ENCODE measurements at regions not wholly inside any gene's neighbourhood (a gene's known extent, or its start where the extent isn't known, plus 50 kb on each side); places are given as distances from the start of the nearest gene placed in this dataset.

DNA sequence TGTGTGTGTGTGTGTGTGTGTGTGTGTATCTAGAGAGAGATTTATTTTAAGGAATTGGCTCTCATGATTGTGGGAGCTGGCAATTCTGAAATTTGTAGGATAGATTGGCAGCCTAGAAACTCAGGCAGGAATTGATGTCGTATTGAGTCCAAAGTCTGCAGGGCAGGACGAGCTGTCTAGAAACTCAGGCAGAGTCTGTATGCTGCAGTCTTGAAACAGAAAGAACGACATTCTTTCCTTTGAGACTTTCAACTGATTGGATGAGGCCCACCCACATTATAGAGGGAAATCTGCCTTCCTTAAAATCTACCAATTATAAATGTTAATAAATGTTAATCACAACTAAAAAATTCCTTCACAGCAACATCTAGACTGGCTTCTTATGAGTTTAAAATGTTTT lies 436.6 kb upstream of the FANCL start:
- DNase-seq (ENCODE audit: low read depth in 2 of 2), result no peak

DNA sequence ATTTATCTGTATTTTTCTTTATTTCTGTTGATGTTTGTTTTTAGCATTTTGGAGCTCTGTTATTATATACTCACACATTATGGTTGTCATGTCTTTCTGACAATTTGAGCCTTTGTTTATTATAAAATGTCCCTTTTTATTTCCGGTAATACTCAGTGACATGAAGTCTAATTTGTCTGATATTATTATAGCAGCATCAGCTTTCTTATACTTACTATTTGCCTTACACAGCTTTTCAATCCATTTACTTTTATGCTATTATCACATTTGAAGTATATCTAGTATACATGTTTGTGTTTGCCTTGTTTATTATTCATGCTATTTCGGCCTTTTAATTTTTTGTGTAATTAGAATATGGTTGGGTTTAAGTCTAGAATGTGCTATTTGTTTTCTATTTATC lies 430.6 kb upstream of the FANCL start:
- no peak for DNase-seq (ENCODE audit: low read depth in 2 of 2)

DNA sequence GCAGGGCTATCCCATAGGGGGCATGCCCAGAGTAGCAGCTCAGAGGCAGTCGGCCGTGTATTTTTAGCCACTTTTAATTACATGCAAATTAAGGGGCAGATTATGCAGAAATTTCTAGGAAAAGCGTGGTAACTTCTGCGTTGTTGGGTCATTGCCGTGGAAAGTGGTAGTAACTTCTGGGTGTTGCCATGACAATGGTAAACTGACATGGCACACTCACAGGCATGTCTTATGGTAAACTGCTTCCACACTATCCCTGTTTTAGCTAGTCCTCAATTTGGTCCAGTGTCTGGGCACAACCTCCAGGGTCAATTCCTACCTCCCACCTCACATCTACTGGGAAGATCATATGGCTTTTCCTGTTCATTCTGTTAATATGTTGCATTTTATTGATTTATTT lies 428.9 kb upstream of the FANCL start:
- DNase-seq (ENCODE audit: low read depth in 2 of 2), result no peak

DNA sequence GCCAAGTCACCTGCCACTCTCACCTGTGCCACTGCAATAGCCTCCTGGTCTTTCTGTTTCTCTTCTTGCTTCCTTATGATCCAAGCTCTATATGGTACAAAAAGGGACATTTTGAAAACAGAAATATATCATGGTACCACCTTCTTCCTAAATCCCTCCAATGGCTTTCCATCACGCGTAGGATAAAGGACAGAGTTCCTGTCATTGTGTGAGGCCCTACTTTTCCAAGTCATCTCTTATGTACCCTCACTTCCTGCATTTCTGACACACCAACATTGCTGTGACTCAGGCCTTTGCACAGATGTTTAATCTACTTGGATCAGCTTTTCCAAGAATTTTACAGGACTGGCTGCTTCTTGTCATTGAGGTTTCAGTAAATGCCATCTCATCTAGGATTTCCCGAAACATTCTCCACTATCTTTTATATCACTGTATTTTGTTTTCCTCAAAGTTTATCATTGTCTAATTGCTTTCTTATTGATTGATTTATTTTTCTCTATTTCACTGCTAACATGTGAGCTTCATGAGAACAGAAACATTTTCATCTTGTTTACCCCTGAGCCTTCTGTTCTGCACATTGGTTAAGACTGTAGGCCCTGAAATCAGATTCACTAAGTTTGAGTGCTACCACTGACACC lies 426.1 kb upstream of the FANCL start:
- no peak for DNase-seq (ENCODE audit: low read depth in 2 of 2)

DNA sequence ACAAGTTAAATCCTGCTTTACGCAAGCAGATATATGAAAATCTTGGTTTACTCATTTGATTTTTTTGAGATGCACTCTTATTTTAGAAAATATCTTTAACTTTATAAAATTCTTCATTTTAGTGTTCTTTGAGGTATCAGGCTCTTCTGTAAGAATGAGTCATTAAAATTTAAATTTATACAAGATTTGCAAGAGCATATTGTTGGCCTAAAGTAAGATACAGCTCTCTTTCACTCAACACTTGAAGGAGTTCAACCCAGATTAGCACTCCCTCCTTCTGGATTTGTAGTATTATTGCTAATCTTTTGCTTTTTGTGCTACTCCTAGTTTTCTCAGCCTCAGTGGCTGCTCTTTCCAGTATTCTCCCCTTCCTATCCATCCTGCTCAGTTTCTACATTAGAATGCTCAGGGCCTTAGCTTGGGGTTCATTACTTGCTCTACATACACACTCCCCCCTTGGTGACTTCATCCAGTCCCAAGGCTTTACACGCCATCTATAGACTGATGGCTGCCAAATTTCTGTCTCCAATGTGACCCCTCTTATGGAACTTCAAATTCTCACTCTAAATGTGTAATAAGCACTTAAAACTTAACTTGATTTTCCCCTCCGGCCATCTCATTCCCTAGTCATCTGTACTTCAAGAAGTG lies 425.3 kb upstream of the FANCL start:
- DNase-seq (ENCODE audit: low read depth in 2 of 2), result no peak

DNA sequence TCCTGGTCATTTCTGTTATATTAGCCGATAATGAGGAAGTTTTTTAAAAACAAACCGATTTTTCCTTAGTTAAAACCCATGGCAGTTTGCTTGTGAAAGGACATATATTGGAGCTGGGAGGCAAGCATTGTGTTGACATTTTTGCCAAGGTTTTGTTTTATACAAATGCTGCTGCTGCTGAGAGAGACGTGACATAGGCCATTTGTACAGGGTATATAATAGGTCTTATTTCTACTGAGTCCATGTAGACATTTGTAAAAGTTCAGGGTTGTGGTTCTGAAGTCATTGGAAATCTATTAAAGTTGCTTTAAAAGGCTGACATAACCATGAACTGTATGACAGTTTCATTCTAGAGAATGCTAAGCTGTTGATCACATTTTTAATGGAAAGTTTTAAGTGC lies 424.0 kb upstream of the FANCL start:
- no peak for DNase-seq (ENCODE audit: low read depth in 2 of 2)

DNA sequence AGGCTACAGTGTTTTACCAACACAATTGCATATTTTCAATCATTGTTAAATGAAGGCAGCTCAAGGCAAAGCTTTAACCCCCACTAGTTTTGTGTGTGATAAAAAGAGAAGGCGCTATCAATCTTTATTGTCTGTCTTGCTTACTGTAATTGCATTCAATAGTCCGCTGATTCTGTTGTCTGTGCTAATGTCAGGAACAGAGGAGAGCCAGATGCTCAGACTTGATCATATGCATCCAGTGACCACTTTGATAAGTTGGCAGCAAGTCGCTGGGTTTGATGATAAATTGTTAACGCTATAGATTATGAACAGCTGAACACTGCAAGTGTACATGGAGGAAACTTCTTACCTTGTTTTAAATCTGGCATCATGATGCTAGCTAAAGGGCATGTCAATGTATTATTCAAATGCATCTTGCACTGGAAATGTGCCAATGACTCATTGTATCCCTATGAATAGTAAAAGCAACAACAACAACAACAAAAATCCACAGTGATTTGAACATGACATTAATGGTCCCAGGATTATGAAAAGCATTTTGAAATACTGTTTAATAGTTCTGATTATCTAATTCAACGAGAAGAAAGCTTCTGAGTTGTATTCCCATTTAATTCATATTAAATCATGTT lies 423.5 kb upstream of the FANCL start:
- no peak for DNase-seq (ENCODE audit: low read depth in 2 of 2)

DNA sequence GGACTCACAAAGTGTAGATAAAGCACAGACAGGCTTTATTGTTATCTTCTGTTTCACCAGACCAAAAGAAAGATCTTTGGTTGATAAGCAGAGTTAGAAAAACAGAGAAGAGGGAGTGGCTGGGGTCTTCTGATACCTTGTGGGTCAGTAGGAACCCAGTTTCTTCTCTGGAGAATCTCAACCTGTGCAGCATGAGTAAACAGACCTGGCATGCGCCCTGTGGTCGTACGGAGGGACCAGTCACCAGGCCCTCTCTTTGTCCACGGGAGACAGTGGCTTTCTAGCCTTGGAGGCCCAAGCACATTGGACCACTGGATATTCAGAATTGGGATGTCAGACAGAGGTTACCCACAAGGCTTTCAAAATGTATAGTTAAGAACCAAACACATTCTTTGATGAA lies 418.9 kb upstream of the FANCL start:
- no peak for DNase-seq (ENCODE audit: low read depth in 2 of 2)

DNA sequence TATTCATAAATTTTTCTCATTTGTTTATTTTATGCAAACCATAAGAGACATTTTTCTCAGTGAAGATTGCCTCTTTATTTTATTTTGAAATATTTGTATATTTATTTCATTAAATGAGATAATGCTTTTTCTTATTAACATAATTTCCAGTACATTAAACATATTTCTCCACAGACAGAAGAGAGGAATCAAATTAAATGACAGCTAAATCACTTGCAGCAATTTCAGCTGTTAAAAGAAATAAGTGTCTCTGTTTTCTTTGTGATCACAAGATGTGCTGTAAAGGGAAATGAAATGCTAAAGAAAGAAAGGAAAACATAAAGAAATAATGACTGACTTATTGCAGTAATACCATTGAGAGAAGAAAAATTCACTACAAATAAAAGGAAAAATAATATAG lies 414.0 kb upstream of the FANCL start:
- no peak for DNase-seq (ENCODE audit: low read depth in 2 of 2)

DNA sequence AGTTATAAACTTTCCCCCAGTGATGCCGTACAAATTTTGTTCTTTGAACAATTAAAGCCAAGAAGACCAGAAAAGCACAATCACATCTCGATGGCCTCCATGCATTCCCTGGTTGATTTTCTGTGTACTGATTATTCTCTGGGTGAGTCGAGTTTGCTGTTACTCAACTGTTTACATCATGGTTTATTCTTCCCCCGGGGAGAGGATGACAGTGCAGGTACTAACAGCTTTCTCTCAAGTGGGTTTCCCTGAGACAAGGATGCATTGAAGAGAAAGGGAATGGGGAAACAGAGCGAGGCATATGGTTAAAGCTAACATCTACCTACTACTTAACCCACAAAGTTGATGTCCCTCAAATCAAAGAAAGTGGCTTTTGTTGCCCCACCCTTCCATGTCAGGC lies 410.8 kb upstream of the FANCL start:
- DNase-seq (ENCODE audit: low read depth in 2 of 2), result no peak

DNA sequence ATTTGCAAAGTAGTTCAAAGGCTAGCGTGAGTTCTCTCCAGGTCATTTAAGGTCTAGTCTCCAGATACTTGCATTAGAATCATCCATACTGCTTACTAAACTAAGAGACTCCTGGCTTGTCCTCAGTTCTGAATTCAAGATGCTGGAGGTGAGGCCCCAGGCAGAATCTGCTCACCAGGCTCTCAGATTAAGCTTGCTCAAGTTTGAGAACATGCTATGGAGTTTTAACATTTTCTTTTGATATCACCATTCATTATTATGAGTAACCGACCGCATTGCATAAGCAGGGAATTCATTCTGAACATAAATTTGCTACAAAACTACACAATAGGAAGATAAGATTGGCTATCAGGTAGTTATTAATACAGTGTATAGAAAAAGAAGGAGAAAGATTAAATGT lies 409.7 kb upstream of the FANCL start:
- no peak for DNase-seq (ENCODE audit: low read depth in 2 of 2)

DNA sequence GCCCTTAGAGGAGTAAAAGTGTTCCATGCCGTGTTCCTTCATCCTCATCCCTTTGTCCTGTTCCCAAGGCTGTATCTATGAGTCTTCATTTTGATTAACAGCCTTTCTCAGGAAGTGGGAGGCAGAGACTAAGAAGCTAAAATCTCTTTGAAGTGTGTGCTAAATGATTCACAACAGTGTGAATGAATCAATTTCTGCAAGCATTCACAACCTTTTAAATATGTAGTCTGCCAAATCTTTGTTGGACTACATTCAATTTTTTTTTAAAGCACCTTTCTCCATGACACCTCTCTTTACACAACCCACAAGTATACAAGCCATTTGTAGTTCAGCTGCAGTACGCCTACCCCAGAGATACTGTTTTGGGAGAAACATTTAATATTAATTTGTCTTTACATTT lies 408.6 kb upstream of the FANCL start:
- no peak for DNase-seq (ENCODE audit: low read depth in 2 of 2)

DNA sequence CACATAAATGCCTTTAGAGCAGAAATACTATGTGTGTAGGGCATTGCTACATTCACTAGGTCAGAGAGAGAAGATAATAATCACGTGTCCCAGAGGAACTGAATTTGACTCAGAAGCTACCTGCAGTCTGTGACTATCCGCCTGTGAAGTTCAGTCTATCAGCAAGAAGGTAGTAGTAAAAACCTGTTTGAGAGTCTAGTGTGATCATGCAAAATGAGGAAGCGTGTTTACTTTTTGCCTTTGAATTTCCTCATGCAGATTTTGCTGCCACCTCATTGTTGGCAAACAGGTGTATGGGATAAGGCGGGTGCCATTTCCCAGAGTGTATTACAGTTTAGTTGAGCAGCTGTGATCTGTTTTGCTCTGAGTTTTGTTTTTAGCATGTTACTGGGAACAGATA lies 403.9 kb upstream of the FANCL start:
- DNase-seq (ENCODE audit: low read depth in 2 of 2), result no peak

DNA sequence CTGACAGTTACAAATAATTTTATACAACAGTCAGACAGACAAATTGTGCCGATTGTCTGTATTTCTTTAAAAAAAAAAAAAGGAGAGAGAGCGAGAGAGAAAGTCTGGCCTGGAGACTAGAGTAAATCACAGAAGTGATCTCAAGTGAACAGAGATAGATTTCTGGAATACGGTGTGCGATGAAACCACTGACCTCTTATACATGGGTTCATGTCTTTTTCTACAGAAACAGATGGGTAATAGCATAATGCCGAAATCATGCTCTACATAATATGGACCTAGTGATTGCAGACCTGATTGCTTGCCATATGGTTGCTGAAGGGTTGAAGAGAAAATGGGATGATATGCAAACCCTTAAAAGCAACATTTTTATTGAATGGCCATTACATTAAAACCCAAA lies 403.3 kb upstream of the FANCL start:
- no peak for DNase-seq (ENCODE audit: low read depth in 2 of 2)

DNA sequence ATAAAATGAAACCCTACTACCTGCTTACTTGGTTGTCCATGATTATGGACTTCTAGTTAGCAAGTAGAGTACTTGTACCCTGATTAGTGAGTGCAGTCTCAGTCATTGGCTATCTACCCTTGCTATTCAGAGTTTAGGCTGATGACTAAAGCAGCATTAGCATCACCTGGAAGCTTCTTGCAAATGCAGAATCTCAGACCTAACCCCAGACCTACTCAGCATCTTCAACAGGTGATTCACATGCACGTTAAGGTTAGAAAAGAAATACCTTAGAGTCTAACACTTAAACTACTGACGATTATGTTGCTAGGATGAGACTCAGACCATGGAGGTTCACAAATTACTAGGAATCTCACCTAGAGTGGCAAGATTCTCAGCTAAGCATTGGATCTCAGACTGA lies 399.9 kb upstream of the FANCL start:
- DNase-seq (ENCODE audit: low read depth in 2 of 2), result no peak

DNA sequence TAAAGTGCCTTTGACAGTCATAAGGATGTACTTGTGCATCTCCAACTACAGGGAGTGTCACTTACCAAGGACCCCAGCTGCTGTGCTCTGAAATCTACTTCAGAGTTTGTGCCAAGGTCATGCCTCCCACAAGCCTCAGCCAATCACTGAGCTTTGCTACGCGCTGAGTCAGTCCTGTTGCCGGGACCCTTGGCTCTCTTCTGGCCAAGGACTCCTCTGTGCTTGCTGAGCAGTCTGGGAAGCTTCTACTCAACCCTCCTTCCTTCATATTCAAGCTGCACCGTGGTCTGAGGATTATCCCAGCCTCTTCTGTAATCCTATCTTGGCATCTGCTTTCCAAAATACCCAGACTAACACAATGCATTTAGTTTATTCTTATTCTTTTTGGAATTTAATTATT lies 398.9 kb upstream of the FANCL start:
- DNase-seq (ENCODE audit: low read depth in 2 of 2), result no peak

DNA sequence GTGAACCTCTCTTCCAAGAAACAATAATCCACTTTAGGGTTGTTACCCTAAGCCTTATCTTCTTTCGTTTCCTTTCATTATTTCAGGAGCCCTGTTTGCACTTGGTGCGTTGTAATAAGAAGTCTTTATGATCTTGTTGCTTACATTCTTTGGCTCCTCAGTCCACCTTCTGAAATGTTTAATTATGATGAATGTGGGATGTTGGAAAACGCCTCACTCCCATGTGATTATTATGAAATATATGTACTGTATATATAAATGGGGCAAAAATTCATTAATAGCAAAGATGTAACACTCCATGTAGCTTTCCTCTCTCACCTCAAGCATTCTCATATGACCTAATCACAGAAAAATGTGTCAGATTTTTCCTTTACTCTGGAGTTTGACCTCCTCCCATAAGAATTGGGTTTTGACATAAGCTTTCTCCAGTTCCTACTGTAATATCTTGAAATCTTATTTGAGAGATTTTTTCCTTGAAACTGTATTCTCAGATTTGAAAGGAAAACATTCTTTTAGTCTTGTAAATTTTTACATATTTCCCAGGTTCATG lies 397.2 kb upstream of the FANCL start:
- no peak for DNase-seq (ENCODE audit: low read depth in 2 of 2)

DNA sequence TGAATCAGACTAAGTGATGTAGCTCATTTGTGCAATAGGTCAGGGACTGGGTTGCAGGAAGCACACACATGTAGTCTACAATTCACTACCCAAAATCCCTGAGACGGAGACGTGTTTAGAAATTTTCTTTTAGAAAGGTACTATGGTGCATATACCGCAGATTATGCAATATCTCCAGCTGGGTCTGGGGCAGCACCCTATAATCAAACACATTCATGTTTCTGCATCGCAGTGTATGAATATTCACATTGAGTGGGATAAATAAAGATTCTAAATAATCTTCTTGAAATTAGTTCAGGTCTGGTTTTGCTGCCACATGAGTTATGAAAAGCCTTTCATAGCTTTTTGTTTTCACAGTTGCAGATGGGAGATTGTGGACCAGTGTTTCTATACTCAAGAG lies 395.7 kb upstream of the FANCL start:
- no peak for DNase-seq (ENCODE audit: low read depth in 2 of 2)

DNA sequence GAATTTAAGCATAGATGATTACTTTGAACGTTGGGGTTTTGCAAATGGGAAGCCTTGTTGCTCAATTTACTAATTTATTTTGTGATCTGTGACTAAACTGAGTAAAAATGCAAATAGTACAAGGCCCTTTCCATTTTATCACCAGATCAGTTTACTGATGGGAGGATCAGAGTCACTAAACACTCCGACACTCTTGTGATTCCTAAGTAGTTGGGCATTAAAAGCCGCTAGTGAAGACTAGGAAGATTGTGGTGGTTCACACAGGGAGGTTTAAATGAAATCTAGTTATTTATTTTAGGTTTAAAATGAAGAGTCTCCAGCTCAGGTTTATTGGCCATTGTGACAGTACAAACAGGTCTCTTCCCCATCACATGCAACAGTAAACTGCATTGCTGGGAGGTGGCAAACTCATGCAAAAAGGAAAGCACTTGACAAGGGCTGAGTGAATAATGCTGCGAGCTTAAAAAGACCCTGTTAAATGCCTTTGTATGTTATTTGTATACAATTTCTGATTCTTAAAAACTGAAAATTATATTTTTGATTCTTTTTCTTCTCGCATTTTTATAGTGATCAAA lies 394.8 kb upstream of the FANCL start:
- DNase-seq (ENCODE audit: low read depth in 2 of 2), result no peak

DNA sequence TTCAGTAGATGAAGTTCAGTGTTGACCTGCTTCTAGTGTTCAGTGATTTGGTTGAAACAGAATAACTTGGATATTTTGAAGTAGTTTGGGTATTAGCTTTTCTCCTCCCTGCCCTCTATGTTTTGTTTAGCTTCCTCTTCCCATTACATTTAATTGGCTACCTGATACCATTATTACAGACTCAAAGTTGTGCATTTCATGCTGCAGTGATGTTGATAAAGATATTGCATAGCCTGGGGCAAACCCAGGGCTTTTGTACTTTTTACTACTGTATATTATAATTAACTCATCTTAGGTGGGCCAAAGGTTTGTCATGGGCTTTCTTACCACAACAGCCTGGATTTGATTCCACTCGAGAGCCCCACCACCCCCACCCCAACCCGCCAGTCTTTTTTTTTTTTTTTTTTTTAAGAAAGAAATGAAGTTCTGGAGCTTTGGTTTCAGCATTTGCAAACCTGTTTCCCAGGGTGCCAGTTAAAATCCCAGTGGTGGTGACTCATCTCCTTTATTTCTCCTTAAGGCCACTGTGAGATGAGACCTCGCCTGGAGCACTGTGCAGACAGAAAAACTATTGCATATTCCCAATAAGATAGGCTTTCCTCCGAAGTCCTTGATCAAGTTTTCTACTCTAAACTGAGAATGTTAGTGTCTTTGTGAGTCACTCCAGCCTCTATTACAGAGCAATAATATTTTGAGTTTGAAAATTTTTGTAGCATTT lies 393.7 kb upstream of the FANCL start:
- no peak for DNase-seq (ENCODE audit: low read depth in 2 of 2)

DNA sequence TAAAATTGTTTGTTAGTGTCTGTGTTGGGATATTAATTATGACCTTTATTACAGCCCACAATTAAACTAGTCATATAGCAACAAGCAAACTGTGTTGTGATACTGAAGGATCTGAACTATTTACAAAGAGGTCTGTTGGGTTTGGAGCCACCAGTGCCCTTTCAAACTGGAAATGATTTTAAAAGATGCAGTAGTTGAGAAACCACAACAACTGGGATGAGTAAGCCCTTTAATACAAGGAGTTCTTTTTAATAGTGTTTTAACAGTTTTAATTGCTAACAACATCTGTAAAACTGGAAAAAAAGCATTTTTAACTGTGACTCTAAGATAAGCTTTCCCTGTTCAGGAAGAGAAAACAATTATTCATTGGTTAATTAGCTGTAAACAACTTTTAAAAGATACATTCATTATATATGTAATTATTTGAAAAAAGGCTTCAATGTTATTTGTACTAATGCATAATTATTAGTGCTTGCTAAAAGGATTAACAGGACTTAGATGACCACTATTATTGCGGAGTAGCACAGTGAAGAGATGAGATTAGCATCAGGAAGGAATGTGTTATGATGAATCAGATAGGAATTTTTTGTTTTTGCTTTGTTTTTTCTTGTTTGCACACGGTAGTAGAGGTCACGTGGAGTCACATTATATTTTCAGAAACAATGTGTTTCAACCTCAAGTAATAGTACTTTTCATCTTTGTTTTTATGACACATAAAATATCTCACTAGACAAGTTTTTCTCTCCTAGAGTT lies 392.7 kb upstream of the FANCL start:
- no peak for DNase-seq (ENCODE audit: low read depth in 2 of 2)

DNA sequence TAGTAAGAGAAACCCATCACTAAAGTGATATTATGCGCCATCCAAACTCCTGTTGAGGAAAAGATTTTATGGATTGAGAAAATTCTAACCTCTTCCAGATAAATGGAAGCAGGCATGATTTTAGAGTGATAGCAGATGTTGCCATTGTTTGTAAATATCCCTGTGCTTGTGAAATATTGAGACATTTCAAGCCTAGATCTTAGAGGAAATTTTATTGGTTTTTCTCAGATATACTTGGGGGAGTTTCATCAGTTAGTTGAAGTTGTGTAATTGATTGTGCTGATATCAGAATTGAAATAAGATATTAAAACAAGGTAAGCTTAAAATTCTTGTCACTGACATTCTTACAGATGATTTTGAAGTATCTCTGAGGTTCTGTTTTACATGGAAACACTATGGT lies 390.9 kb upstream of the FANCL start:
- no peak for DNase-seq (ENCODE audit: low read depth in 2 of 2)

Measured in stimulated activated CD4-positive, alpha-beta T cell treated with anti-CD3 and anti-CD28 coated beads, Interleukin-1b, Interleukin-23, amount 100 ng/mL, for 4 hours (primary cell).